Large intestine (tissue), 3 donors: ENCODE measurements at regions not wholly inside any gene's neighbourhood (a gene's known extent, or its start where the extent isn't known, plus 50 kb on each side); places are given as distances from the start of the nearest gene placed in this dataset.

ENCODE experiments used
- DNase-seq, 2 donors: peaks; one replicate each; pipeline versions ENCODE4 v3.0.0 to v3.0.0-alpha.2; 2013
- H3K27ac ChIP-seq: one replicate; pipeline ENCODE4 v1.5.1; 2013; ENCODE audit warnings: low read length
- H3K27me3 ChIP-seq: 2 replicates; pipeline ENCODE4 v1.6.1; 2013; ENCODE audit warnings: low read length; ENCODE audit not compliant: control insufficient read depth, insufficient read depth
- H3K36me3 ChIP-seq: 2 replicates; pipeline ENCODE4 v1.6.1; 2013; ENCODE audit warnings: low read length; ENCODE audit not compliant: control insufficient read depth, insufficient read depth
- H3K4me1 ChIP-seq: one replicate; pipeline ENCODE4 v1.6.1; 2013; ENCODE audit warnings: low read length; ENCODE audit not compliant: control insufficient read depth, insufficient read depth
- H3K4me3 ChIP-seq: one replicate; pipeline ENCODE4 v1.5.1; 2013; ENCODE audit warnings: low read length
- H3K9me3 ChIP-seq: one replicate; pipeline ENCODE4 v1.6.1; 2013; ENCODE audit warnings: mild to moderate bottlenecking, low read depth, low read length, moderate library complexity; ENCODE audit not compliant: control insufficient read depth
- WGBS: methylation state at CpG from one replicate; pipeline ENCODE4 v1.1.5; 2013; ENCODE audit warnings: low lambda C conversion rate; ENCODE audit not compliant: insufficient coverage; 5-methylcytosine and 5-hydroxymethylcytosine counted together

- 100% methylated on average over 1 of the region's 13 CpGs for WGBS
- no peaks in the 10 kb centered on the region for H3K9me3 ChIP-seq
- H3K4me1 ChIP-seq, result peaks cover 21% of the 10 kb centered on the region
- no peak overlapping the region for H3K27ac ChIP-seq
- no peak for DNase-seq
- no peak overlapping the region for H3K4me3 ChIP-seq
- H3K27me3 ChIP-seq, result no peaks in the 10 kb centered on the region
- H3K36me3 ChIP-seq, result no peaks in the 10 kb centered on the region
Measured at GRCh38 chr6:14216946-14217684, 99.5 kb downstream of the CD83 start.

- no peaks in the 10 kb centered on the region for H3K9me3 ChIP-seq
- no peaks in the 10 kb centered on the region for H3K27me3 ChIP-seq
- H3K4me1 ChIP-seq, result peaks cover 21% of the 10 kb centered on the region
- DNase-seq, result peak in 1 of 2 donors; percentile 39
- no peak overlapping the region for H3K27ac ChIP-seq
- WGBS, result no CpG with 5 or more reads among the region's 12 CpGs
- no peaks in the 10 kb centered on the region for H3K36me3 ChIP-seq
- no peak overlapping the region for H3K4me3 ChIP-seq
Measured at GRCh38 chr6:14217728-14218518, 100.4 kb downstream of the CD83 start.

- WGBS, result 17% methylated on average over 1 of the region's 1 CpG
- Histone ChIP-seq H3K27ac (no peak overlapping the region), H3K27me3 (no peaks in the 10 kb centered on the region), H3K4me3 (no peak overlapping the region), H3K4me1 (peaks cover 21% of the 10 kb centered on the region), H3K9me3 (no peaks in the 10 kb centered on the region), H3K36me3 (no peaks in the 10 kb centered on the region)
- no peak for DNase-seq
Measured at GRCh38 chr6:14218519-14218800, 100.9 kb downstream of the CD83 start.

GRCh38 chr6:14221564-14222279 lies 104.2 kb downstream of the CD83 start:
- H3K27ac ChIP-seq, result peak overlapping the region; percentile 54
- H3K4me1 ChIP-seq, result peaks cover 21% of the 10 kb centered on the region
- H3K9me3 ChIP-seq, result no peaks in the 10 kb centered on the region
- H3K27me3 ChIP-seq, result no peaks in the 10 kb centered on the region
- no peak overlapping the region for H3K4me3 ChIP-seq
- peak; percentile 47 to 72 for DNase-seq
- WGBS, result 83% methylated on average over 1 of the region's 8 CpGs
- no peaks in the 10 kb centered on the region for H3K36me3 ChIP-seq

- H3K27ac ChIP-seq, result no peak overlapping the region
Measured at GRCh38 chr6:14222956-14223355, 105.4 kb downstream of the CD83 start.

GRCh38 chr6:14224359-14225103 lies 107.0 kb downstream of the CD83 start:
- H3K36me3 ChIP-seq, result no peaks in the 10 kb centered on the region
- no peaks in the 10 kb centered on the region for H3K27me3 ChIP-seq
- H3K4me1 ChIP-seq, result peaks cover 14% of the 10 kb centered on the region
- no peaks in the 10 kb centered on the region for H3K9me3 ChIP-seq
- no peak overlapping the region for H3K4me3 ChIP-seq
- no peak overlapping the region for H3K27ac ChIP-seq
- 70% methylated on average over 3 of the region's 8 CpGs for WGBS
- no peak for DNase-seq

More at GRCh38 chr6:14222956-14223355, 105.4 kb downstream of the CD83 start:
- Histone ChIP-seq H3K36me3 (no peaks in the 10 kb centered on the region), H3K27me3 (no peaks in the 10 kb centered on the region), H3K9me3 (no peaks in the 10 kb centered on the region), H3K4me1 (peaks cover 19% of the 10 kb centered on the region), H3K4me3 (no peak overlapping the region)
- no peak for DNase-seq
- 71% methylated on average over 1 of the region's 8 CpGs for WGBS

GRCh38 chr6:14226051-14226660 lies 108.6 kb downstream of the CD83 start:
- Histone ChIP-seq H3K4me3 (no peak overlapping the region), H3K4me1 (peaks cover 8% of the 10 kb centered on the region), H3K36me3 (no peaks in the 10 kb centered on the region), H3K9me3 (no peaks in the 10 kb centered on the region), H3K27ac (no peak overlapping the region), H3K27me3 (no peaks in the 10 kb centered on the region)
- no peak for DNase-seq
- WGBS, result no CpG with 5 or more reads among the region's 2 CpGs

GRCh38 chr6:14228571-14228970 lies 111.0 kb downstream of the CD83 start:
- H3K9me3 ChIP-seq, result no peaks in the 10 kb centered on the region
- no peak overlapping the region for H3K4me3 ChIP-seq
- H3K27me3 ChIP-seq, result no peaks in the 10 kb centered on the region
- no peak overlapping the region for H3K27ac ChIP-seq
- WGBS, result no CpG with 5 or more reads among the region's 7 CpGs
- no peak for DNase-seq
- no peaks in the 10 kb centered on the region for H3K36me3 ChIP-seq
- H3K4me1 ChIP-seq, result no peaks in the 10 kb centered on the region

GRCh38 chr6:14231071-14231483 lies 113.5 kb downstream of the CD83 start:
- Histone ChIP-seq H3K4me3 (no peak overlapping the region), H3K4me1 (no peaks in the 10 kb centered on the region), H3K27me3 (no peaks in the 10 kb centered on the region), H3K9me3 (no peaks in the 10 kb centered on the region), H3K36me3 (no peaks in the 10 kb centered on the region), H3K27ac (no peak overlapping the region)
- no peak for DNase-seq
- no CpG with 5 or more reads among the region's 6 CpGs for WGBS
